IMR-90 (cell line): ENCODE measurements at regions not wholly inside any gene's neighbourhood (a gene's known extent, or its start where the extent isn't known, plus 50 kb on each side); places are given as distances from the start of the nearest gene placed in this dataset.

Source experiments
- MAZ ChIP-seq: IDR thresholded peaks from 2 replicates; pipeline ENCODE4 v1.6.1; 2012; ENCODE audit warnings: low read depth, mild to moderate bottlenecking, low read length, improper control_type of control experiment, moderate library complexity, borderline replicate concordance
- RAD21 ChIP-seq: IDR thresholded peaks from 2 replicates; pipeline ENCODE4 v1.6.1; 2012; ENCODE audit warnings: low read length, improper control_type of control experiment
- RFX5 ChIP-seq: IDR thresholded peaks from 2 replicates; pipeline ENCODE4 v1.8.0; 2012; ENCODE audit warnings: low read depth, mild to moderate bottlenecking, low read length, moderate library complexity

DNA sequence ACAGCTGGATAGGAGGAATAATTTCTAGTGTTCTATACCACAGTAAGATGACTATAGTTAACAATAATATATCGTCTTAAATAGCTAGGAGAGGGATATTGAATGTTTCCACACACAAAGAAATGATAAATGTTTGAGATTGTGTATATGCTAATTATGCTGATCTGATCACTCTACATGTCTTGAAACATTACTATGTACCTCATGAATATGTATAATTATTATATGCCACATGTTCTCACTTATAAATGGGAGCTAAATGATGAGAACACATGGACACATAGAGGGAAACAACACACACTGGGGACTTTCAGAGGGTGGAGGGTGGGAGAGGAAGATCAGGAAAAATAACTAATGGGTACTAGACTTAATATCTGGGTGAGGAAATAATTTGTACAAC lies 53.2 kb upstream of the MAGEA4 start:
- TF ChIP-seq MAZ, result no peak
- TF ChIP-seq RFX5, result no peak
- no peak for TF ChIP-seq RAD21
